Stimulated activated CD4-positive, alpha-beta T cell treated with anti-CD3 and anti-CD28 coated beads, TNF-alpha, amount 100 ng/mL, for 48 hours (primary cell): ENCODE measurements at regions not wholly inside any gene's neighbourhood (a gene's known extent, or its start where the extent isn't known, plus 50 kb on each side); places are given as distances from the start of the nearest gene placed in this dataset.

Experiments
- DNase-seq, 3 donors: peaks; one replicate each; pipeline ENCODE4 v3.0.0-alpha.2; 2020; ENCODE audit warnings: low read depth in 3 of 3

GRCh38 chr3:14286887-14287500 lies 108.4 kb downstream of the LSM3 start:
- no peak for DNase-seq

GRCh38 chr3:14288177-14288788 lies 109.7 kb downstream of the LSM3 start:
- DNase-seq, result no peak

GRCh38 chr3:14288833-14289451 lies 110.3 kb downstream of the LSM3 start:
- no peak for DNase-seq

- no peak for DNase-seq
Measured at GRCh38 chr3:14289590-14290461, 111.2 kb downstream of the LSM3 start.

GRCh38 chr3:14290631-14291385 lies 111.6 kb upstream of the SLC6A6 start:
- no peak for DNase-seq

GRCh38 chr3:14295037-14295436 lies 107.4 kb upstream of the SLC6A6 start:
- DNase-seq, result no peak

GRCh38 chr3:14295801-14296200 lies 106.6 kb upstream of the SLC6A6 start:
- no peak for DNase-seq

- DNase-seq, result no peak
Measured at GRCh38 chr3:14297305-14297704, 105.1 kb upstream of the SLC6A6 start.

GRCh38 chr3:14297784-14298236 lies 104.6 kb upstream of the SLC6A6 start:
- DNase-seq, result no peak

GRCh38 chr3:14298442-14298841 lies 104.0 kb upstream of the SLC6A6 start:
- no peak for DNase-seq

GRCh38 chr3:14298991-14299555 lies 103.3 kb upstream of the SLC6A6 start:
- DNase-seq, result no peak

GRCh38 chr3:14299767-14300166 lies 102.6 kb upstream of the SLC6A6 start:
- DNase-seq, result no peak

GRCh38 chr3:14300721-14301399 lies 101.5 kb upstream of the SLC6A6 start:
- no peak for DNase-seq

- DNase-seq, result no peak
Measured at GRCh38 chr3:14301558-14301957, 100.8 kb upstream of the SLC6A6 start.

GRCh38 chr3:14303336-14304100 lies 98.9 kb upstream of the SLC6A6 start:
- no peak for DNase-seq

- no peak for DNase-seq
Measured at GRCh38 chr3:14304101-14305045, 98.0 kb upstream of the SLC6A6 start.

GRCh38 chr3:14305324-14305723 lies 97.1 kb upstream of the SLC6A6 start:
- DNase-seq, result no peak

GRCh38 chr3:14306142-14306541 lies 96.3 kb upstream of the SLC6A6 start:
- DNase-seq, result no peak
